Central memory CD8-positive, alpha-beta T cell (primary cell): ENCODE measurements at regions not wholly inside any gene's neighbourhood (a gene's known extent, or its start where the extent isn't known, plus 50 kb on each side); places are given as distances from the start of the nearest gene placed in this dataset.
"Not testable (repeated sequence)": the region's sequence is repeated elsewhere in the genome, so short reads cannot be mapped to it uniquely, and the experiment has no call there.

Experiments used
- ATAC-seq: fragments of 150-1000 bp; cut with Tn5 transposase; replicated peaks from 2 replicates; pipeline ENCODE4 v1.10.0; 2022; ENCODE audit warnings: mild to moderate bottlenecking, moderate FRiP score, moderate number of reproducible peaks; ENCODE audit not compliant: poor library complexity, severe bottlenecking; ENCODE audit errors: extremely low read depth
- DNase-seq, 2 donors: peaks; one replicate each; pipeline ENCODE4 v3.0.0; 2021; ENCODE audit warnings: low spot score in 2 of 2
- H3K27ac Mint-ChIP-seq: one replicate; pipeline ENCODE4 v1.8.0; 2022; ENCODE audit warnings: low read depth, mild to moderate bottlenecking, moderate library complexity, mixed read lengths
- H3K27me3 Mint-ChIP-seq: one replicate; pipeline ENCODE4 v1.8.0; 2022; ENCODE audit warnings: mixed read lengths
- H3K36me3 Mint-ChIP-seq: one replicate; pipeline ENCODE4 v1.8.0; 2022; ENCODE audit warnings: mild to moderate bottlenecking, moderate library complexity, mixed read lengths; ENCODE audit not compliant: insufficient read depth
- H3K4me1 Mint-ChIP-seq: one replicate; pipeline ENCODE4 v1.8.0; 2022; ENCODE audit warnings: mixed read lengths
- H3K4me3 Mint-ChIP-seq: one replicate; pipeline ENCODE4 v1.8.0; 2022; ENCODE audit warnings: mild to moderate bottlenecking, moderate library complexity, mixed read lengths
- H3K9me3 Mint-ChIP-seq: one replicate; pipeline ENCODE4 v1.8.0; 2022; ENCODE audit warnings: mixed read lengths

- H3K36me3 Mint-ChIP-seq: no peaks in the 10 kb centered on the region
- H3K4me1 Mint-ChIP-seq: peaks cover 14% of the 10 kb centered on the region
- DNase-seq (no peak), ATAC-seq (no peak)
- no peak overlapping the region for H3K27ac Mint-ChIP-seq
- H3K9me3 Mint-ChIP-seq: no peaks in the 10 kb centered on the region
- peaks cover 67% of the 10 kb centered on the region for H3K27me3 Mint-ChIP-seq
- H3K4me3 Mint-ChIP-seq: no peak overlapping the region
Observed at GRCh38 chr15:59817834-59818233, 128.7 kb upstream of the BNIP2 start.

GRCh38 chr15:59817053-59817452 lies 127.9 kb upstream of the BNIP2 start:
- DNase-seq (no peak), ATAC-seq (no peak)
- Mint-ChIP-seq H3K9me3 (no peaks in the 10 kb centered on the region), H3K27ac (no peak overlapping the region), H3K36me3 (no peaks in the 10 kb centered on the region), H3K4me3 (no peak overlapping the region), H3K27me3 (peaks cover 66% of the 10 kb centered on the region), H3K4me1 (peaks cover 14% of the 10 kb centered on the region)

- Mint-ChIP-seq H3K9me3 (no peaks in the 10 kb centered on the region), H3K4me3 (no peak overlapping the region), H3K27ac (no peak overlapping the region), H3K36me3 (peaks cover 2% of the 10 kb centered on the region), H3K27me3 (peaks cover 44% of the 10 kb centered on the region), H3K4me1 (peaks cover 14% of the 10 kb centered on the region)
- DNase-seq (peak in 1 of 2 donors; percentile 24), ATAC-seq (peak; percentile 86)
Observed at GRCh38 chr15:59814409-59814808, 125.3 kb upstream of the BNIP2 start.

GRCh38 chr15:59812889-59813288 lies 123.8 kb upstream of the BNIP2 start:
- Mint-ChIP-seq H3K27me3 (peaks cover 29% of the 10 kb centered on the region), H3K4me1 (peaks cover 14% of the 10 kb centered on the region), H3K9me3 (no peaks in the 10 kb centered on the region), H3K36me3 (peaks cover 2% of the 10 kb centered on the region), H3K4me3 (no peak overlapping the region), H3K27ac (no peak overlapping the region)
- ATAC-seq (no peak), DNase-seq (no peak)

GRCh38 chr15:59812250-59812870 lies 123.2 kb upstream of the BNIP2 start:
- H3K27ac Mint-ChIP-seq: no peak overlapping the region
- no peak overlapping the region for H3K4me3 Mint-ChIP-seq
- H3K36me3 Mint-ChIP-seq: peaks cover 2% of the 10 kb centered on the region
- H3K4me1 Mint-ChIP-seq: peaks cover 14% of the 10 kb centered on the region
- ATAC-seq (no peak), DNase-seq (no peak)
- H3K27me3 Mint-ChIP-seq: peaks cover 23% of the 10 kb centered on the region
- no peaks in the 10 kb centered on the region for H3K9me3 Mint-ChIP-seq

GRCh38 chr15:59803293-59803966 lies 114.3 kb upstream of the BNIP2 start:
- Mint-ChIP-seq H3K4me3 (peak overlapping the region; percentile 80), H3K27ac (peak overlapping the region; percentile 91), H3K9me3 (peaks cover 12% of the 10 kb centered on the region), H3K4me1 (peaks cover 39% of the 10 kb centered on the region)
- ATAC-seq: peak; percentile 75
- H3K36me3 Mint-ChIP-seq, H3K27me3 Mint-ChIP-seq: not testable (repeated sequence)
- DNase-seq: peak; percentile 58 to 76

GRCh38 chr15:59801649-59802048 lies 112.5 kb upstream of the BNIP2 start:
- H3K4me3 Mint-ChIP-seq: no peak overlapping the region
- DNase-seq (no peak), ATAC-seq (no peak)
- peaks cover 12% of the 10 kb centered on the region for H3K9me3 Mint-ChIP-seq
- peaks cover 9% of the 10 kb centered on the region for H3K27me3 Mint-ChIP-seq
- H3K27ac Mint-ChIP-seq: no peak overlapping the region
- peaks cover 2% of the 10 kb centered on the region for H3K36me3 Mint-ChIP-seq
- peaks cover 50% of the 10 kb centered on the region for H3K4me1 Mint-ChIP-seq

- peaks cover 2% of the 10 kb centered on the region for H3K36me3 Mint-ChIP-seq
- ATAC-seq (no peak), DNase-seq (no peak)
- H3K27ac Mint-ChIP-seq: peak overlapping the region; percentile 75
- peak overlapping the region; percentile 51 for H3K4me3 Mint-ChIP-seq
- peaks cover 47% of the 10 kb centered on the region for H3K4me1 Mint-ChIP-seq
- H3K9me3 Mint-ChIP-seq: no peaks in the 10 kb centered on the region
- H3K27me3 Mint-ChIP-seq: no peaks in the 10 kb centered on the region
Observed at GRCh38 chr15:59798605-59798917, 109.4 kb upstream of the BNIP2 start.

GRCh38 chr15:59797756-59798604 lies 108.9 kb upstream of the BNIP2 start:
- H3K27me3 Mint-ChIP-seq: no peaks in the 10 kb centered on the region
- H3K36me3 Mint-ChIP-seq: peaks cover 2% of the 10 kb centered on the region
- no peaks in the 10 kb centered on the region for H3K9me3 Mint-ChIP-seq
- no peak for DNase-seq
- H3K27ac Mint-ChIP-seq: peak overlapping the region; percentile 75
- peaks cover 41% of the 10 kb centered on the region for H3K4me1 Mint-ChIP-seq
- no peak for ATAC-seq
- peak overlapping the region; percentile 51 for H3K4me3 Mint-ChIP-seq

- no peak for DNase-seq
- Mint-ChIP-seq H3K27me3 (peaks cover 13% of the 10 kb centered on the region), H3K4me1 (peaks cover 40% of the 10 kb centered on the region), H3K4me3 (peak overlapping the region; percentile 4), H3K9me3 (no peaks in the 10 kb centered on the region), H3K36me3 (peaks cover 2% of the 10 kb centered on the region), H3K27ac (peak overlapping the region; percentile 9)
- ATAC-seq: no peak
Observed at GRCh38 chr15:59794229-59794886, 105.2 kb upstream of the BNIP2 start.

GRCh38 chr15:59792359-59792758 lies 103.2 kb upstream of the BNIP2 start:
- DNase-seq: peak in 1 of 2 donors; percentile 20
- ATAC-seq: peak; percentile 73
- peaks cover 28% of the 10 kb centered on the region for H3K4me1 Mint-ChIP-seq
- H3K9me3 Mint-ChIP-seq: no peaks in the 10 kb centered on the region
- no peak overlapping the region for H3K27ac Mint-ChIP-seq
- H3K4me3 Mint-ChIP-seq: peak overlapping the region; percentile 60
- peaks cover 13% of the 10 kb centered on the region for H3K27me3 Mint-ChIP-seq
- H3K36me3 Mint-ChIP-seq: no peaks in the 10 kb centered on the region

GRCh38 chr15:59791755-59792154 lies 102.6 kb upstream of the BNIP2 start:
- no peaks in the 10 kb centered on the region for H3K36me3 Mint-ChIP-seq
- DNase-seq (no peak), ATAC-seq (peak; percentile 27)
- H3K4me3 Mint-ChIP-seq: peak overlapping the region; percentile 60
- H3K9me3 Mint-ChIP-seq: no peaks in the 10 kb centered on the region
- no peak overlapping the region for H3K27ac Mint-ChIP-seq
- H3K27me3 Mint-ChIP-seq: peaks cover 13% of the 10 kb centered on the region
- peaks cover 28% of the 10 kb centered on the region for H3K4me1 Mint-ChIP-seq
